GM19023 (cell line): ENCODE measurements at regions not wholly inside any gene's neighbourhood (a gene's known extent, or its start where the extent isn't known, plus 50 kb on each side); places are given as distances from the start of the nearest gene placed in this dataset.
A peak's percentile ranks its signal among the peaks of the same experiment; 100 is the strongest.

Experiments
- ATAC-seq: cut with Tn5 transposase; IDR thresholded peaks from one replicate; pipeline ENCODE4 v1.9.1; 2021; ENCODE audit warnings: mild to moderate bottlenecking, moderate library complexity; ENCODE audit not compliant: unreplicated experiment

DNA sequence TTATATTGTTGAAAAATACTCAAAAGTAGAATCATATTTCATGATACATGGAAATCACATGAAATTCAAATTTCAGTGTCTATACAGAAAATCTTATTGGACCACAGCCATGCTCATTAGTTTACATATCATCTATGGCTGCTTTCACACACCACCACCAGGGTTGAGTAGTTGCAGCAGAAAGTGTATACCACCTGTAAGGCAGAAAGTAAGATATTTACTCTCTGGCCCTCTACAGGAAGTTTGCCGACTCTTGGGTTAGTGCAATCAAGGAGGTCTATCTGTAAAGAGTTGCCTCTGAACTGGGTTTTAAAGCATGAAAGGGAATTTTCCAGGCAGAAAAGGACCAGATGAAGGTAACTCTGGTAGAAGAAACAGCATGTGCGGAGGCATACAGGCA is 432.3 kb downstream of the DHX35 start:
- no peak for ATAC-seq

DNA sequence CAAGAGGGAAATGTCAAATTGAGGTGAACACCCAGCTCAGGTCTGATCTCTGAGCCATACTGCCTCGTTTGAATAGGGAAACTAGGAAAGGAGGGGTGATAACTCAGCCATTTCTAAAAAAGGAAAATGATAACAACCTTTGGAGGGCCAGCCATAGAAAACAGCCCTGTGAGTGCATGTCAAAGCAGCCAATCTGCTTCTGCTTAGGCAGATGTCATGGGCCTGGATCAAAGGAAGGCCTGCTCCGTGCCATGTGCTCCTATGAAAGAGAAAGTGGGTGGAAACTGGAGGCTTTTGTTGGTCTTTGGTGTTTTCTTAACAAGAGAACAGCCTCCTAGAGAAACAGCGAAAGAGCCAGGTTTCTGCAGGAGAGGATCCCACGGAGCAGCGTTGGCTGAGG is 428.0 kb downstream of the DHX35 start:
- no peak for ATAC-seq

DNA sequence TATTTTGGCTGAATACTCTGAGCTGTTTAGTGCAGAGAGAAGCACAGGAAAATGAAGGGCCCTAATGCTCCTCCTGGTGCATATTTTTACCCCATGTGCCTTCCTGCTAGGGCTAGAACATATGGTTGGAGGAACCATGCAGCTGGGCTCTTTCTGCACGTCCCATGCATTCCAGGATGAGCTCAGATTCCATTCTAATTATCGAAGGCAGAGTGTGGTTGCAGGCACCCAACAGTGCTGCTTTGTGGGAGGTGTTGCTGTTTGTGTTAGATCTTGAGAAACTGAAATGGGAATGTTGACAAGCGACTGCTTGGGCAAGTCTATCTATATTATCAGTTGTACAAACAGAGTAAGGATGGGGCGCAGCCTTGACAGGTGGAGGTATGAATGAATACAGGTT is 419.5 kb downstream of the DHX35 start:
- no peak for ATAC-seq

DNA sequence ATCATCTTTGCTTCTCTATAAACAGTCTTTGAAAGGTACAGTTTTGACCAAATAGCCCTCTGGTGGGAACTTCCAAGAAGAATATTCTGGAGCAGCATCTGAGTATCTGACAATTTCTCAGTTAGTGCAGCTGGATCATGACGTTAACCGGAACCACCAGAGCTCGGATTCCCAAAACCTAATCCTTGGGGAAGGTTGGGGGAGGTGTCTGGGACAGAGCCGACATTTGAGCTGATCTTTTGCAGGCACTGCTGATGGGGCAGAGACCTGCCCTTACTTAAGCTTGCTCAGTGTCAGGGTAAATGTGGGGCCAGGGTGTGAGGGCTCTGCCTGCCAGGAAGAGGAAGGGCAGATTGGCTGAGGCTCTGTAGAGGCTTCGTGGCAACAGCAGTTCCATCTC is 416.6 kb downstream of the DHX35 start:
- no peak for ATAC-seq

DNA sequence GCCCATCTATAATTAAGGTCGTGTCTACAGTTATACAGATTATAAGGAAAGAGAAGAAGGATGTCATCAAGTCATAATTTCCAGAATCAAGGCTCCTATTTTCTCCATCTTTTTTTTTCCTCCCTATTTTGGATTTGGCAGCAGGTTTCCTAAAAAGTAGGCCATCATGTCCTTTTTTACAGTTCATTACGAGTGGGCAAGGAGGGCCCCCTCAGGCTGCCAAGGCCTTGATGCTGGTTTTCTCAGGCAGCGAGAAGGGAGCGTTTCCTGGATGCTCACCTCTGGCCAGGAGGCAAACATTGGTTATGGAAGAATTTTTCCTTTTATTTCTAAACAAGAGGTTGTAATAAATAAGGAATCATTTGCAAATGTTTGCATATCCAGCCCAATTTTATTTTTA is 414.6 kb downstream of the DHX35 start:
- ATAC-seq, result no peak

DNA sequence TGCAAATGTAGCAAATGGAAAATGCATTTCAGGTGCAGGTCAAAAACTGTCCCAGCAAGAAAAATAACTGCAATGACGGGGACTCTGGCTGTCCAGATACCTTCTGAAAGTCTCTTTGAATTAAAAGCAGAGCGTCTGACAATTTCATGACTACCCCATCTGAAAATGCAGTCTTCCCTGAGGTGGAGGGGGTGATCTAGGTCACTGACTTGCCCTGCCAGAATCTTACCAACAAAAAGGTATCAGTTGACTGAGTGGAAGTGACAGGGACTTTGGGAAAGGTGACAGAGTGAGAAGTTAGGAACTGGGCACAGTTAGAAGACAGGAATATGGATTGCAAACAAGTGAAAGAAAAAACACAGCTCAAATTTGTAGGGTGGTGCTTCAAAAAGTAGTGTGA is 402.2 kb downstream of the DHX35 start:
- no peak for ATAC-seq

DNA sequence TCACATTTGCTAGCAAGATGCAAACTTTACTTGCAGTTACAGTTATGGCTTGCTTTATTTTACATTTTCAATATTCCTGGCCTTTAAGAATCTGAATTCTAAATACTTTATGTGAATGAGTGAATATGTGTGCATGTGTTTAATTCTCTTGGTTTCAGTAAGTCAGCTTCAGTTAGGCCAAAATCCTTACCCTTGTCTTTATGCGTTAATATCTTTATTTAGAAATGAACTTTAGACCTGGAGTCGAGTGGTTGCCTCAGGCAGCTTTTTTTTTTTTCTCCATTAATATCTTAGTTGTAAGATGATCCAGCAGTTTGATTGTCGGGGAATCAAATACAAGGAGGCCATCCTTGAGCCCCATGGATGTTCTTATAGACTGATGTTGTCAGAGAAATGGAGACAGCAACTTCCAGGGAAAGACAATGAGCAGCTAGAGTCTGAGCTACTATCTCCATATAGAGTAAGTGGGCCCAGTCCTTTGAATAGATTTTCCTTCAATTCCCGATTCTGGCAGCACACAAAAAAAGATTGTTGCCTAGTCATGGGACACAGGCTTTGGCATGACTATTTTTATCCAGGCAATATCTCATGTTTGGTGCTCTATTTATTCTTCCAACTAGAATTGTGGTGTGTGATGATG is 398.0 kb downstream of the DHX35 start:
- no peak for ATAC-seq

DNA sequence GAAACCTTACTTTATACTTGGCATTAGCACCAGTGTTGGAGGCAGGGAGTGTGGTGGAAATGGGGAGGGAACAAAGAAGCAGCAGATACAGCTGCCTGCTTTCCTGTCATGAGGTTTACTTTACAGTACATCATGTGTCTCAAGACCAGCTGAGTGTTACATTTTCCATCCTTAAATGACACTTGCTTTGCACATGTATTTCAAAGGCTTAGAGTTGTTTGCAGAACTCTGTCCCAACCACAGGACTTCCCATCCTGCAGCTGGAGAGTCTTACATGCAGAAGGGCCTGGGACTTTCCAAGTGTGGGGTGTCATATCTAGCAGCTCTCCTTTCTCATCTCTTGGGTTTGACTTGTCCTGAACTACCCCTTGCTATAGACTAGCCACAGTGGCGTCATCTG is 395.9 kb downstream of the DHX35 start:
- ATAC-seq, result peak; percentile 82

DNA sequence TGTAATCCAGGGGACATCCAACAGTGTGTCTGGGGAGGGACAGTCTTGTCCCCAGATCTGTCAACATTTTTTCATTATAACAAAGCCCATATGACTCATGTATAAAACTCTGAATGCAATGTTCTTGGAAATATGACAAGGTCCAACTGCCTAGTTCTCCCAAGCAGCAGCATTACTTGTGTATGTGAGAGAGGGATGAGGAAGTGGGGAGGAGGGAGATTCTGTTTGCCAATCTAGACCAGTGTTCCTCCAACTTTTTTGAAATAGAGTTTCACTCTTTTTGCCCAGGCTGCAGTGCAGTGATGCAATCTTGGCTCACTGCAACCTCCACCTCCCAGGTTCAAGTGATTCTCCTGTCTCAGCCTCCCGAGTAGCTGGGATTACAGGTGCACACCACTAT is 394.8 kb downstream of the DHX35 start:
- ATAC-seq, result no peak

DNA sequence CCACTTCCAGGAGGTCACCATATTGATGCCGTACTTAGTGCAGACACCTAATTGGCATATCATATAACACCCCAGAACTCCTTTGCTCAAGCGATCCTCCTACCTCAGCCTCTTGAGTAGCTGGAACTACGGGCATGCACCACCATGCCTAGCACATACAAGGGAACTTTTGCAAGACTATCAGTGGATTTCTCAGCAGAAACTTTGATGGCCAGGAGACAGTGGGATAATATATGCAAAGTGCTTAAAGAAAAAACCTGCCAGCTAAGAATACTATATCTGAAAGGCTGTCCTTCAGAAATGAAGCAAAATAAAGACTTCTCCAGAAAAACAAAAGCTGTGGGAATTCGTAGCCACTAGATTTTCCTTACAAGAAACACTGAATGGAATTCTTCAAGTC is 387.1 kb downstream of the DHX35 start:
- ATAC-seq, result no peak

DNA sequence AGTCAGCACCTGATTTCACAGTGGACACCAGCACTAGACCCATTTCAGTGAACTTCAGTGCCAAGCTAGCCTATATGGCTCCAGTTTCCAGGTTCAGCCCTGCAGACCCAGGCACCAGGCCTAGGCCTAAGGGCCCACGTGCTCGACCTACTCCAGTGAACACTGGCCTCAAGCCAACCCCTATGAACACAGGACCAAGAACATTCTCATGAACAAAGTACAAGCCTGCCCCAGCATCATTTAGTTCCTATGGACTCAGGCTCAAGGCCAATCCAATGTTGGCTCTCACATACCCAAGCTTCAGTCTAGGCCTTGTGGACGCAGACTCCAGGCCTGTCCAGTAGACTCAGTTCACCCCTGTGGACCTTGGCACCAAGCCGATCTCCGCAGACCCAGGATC is 385.5 kb downstream of the DHX35 start:
- no peak for ATAC-seq

DNA sequence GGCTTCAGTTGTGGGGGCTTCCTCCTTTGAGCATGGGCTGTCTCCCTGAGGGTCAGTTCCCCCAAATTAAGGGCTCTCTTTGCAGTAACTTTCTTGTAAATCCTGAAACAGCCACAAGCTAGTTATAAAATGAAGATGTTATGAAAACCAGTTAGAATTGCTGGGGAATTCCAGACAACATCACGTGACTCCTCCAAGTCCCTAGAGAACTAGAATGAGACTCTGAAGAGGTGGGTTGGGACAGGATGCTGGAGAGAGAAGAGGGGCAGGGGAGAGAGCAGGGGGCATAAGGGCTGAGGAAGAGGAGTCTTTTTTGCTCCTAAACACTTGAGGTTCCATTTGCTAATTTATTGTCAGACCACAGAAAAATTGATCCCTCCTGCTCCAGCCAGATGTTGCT is 380.3 kb downstream of the DHX35 start:
- ATAC-seq, result no peak

DNA sequence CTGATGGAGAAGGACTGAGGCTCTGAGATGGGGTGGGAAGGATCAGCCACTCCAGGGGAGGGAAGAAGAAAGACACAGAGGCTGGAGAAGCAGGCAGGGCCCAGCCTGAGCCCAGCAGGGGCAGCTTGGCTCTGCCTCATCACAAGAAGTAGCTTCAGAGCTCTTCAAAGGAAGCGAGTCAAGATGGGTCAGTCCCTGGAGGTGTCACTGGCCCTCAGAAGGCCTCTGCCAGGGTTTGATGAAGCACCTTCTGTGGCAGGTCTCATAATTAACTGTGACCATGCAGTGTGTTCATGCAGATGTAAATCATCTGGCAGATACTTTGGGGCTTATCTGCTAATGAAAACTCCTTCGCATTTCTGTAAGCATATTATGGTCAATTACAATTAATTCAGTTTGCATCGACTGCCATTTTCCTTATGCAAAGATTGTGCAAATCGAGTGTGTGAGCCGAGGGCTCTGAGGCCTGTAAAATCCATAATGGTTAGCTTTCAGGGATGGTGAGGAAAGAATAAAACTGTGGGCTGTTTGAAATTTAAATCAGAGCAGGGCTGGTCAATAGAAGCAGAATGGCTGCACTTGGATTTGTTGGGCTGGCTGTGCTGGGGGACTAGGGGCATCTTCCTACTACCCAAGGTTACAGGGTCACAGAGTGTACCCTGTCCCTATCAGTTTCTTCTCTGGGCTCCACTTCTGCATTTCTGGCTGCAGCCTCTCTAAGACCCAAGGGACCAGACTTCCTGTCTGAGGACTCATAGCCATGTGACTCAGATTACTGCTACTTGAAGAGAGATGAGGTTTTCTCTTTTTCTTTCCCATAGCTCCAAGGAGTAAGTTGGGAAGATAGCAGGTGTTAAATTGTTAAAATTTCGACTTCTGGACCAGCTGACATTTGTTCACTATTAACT is 376.6 kb downstream of the DHX35 start:
- ATAC-seq, result peak; percentile 89

DNA sequence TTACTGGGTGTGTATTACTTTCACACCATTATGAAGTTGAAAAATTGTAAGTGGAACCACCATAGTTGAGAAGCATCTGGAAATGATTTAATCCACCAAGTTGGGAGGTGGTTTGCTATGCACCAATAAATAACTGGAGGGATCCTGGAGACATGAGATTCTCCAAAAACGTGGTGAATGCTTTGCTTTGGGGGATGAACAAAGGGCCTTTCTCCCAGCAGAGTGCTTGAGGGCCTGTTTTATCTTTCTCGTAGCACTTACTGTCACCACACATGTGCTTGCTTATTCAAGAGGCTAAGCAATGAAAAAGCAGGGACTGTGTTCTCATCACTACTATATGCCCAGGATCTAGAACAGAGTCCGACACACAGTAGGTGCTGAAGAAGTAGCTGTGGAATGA is 371.1 kb downstream of the DHX35 start:
- ATAC-seq, result no peak

DNA sequence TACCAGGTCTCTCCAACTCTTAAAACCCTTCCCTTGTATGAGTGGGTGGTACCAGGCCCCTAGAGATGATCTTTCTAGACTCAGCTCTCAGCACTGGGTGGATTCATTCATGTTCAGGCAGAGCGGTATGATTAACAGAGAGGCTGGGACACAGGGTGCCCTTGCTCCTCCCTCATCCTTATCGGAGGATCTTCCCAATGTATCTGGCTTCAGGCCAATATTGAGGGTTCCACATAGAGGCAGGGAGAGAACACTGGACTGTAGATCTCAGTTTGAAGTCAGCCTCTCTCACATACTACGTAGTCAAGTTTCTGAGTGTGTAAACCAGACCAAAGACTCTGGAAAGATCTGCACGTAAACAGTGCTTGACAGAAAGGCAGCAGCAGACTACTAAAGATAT is 366.2 kb downstream of the DHX35 start:
- ATAC-seq, result no peak

DNA sequence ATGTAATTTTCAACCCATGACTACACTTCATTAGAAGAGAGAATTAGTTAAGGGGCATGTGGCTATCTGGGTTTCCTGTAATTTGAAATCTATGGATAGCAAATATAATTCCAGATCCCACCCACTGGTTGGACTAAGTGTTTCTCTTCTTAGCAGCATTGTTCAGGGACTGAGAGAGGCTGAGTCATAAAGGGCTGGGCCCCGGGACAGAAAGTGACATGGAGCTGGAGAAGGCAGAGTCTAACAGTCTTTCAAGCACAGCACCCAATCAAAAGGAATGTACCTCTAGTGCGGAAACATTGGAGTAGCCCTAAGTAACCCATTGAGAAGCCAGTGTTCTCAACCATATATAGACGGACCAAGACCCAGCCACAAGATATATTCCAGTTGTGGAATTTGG is 363.9 kb downstream of the DHX35 start:
- ATAC-seq, result no peak

DNA sequence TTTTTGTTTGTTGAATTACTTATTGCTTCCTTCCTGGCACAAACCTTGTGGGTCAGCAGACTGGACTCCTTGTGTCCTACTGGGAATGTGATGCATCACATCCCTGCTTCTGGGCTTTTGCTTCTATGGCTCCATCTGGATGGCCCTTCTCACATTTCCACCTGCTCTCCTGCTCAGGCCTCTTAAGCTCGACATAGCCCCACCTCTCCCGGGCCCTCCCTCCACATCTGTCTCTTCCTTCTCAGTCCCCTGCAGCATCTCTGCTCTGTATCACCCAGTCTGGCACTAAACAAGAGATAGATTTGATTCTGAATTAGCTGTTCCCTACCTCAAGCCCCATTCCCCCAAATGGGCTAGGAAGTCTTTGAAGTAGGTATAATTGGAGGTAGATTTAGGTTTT is 356.8 kb downstream of the DHX35 start:
- no peak for ATAC-seq

DNA sequence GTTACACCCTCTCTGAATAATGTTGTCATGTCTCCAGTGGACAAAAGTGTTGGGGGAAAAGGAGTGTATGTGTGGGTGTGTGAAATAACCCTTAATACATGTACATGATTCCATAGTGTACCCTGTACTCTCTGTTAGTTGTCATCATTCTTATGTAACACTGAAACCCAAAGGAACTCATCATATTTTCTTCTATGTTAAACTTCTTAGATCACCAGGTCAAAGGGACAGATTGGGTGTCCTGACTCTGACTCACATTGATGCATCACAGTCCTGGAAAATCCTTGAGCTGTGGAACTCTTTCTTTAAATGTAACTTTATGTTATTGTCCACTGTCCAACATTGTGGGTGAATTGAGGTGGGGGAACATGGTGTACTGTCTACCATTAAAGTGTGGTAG is 350.5 kb downstream of the DHX35 start:
- no peak for ATAC-seq

DNA sequence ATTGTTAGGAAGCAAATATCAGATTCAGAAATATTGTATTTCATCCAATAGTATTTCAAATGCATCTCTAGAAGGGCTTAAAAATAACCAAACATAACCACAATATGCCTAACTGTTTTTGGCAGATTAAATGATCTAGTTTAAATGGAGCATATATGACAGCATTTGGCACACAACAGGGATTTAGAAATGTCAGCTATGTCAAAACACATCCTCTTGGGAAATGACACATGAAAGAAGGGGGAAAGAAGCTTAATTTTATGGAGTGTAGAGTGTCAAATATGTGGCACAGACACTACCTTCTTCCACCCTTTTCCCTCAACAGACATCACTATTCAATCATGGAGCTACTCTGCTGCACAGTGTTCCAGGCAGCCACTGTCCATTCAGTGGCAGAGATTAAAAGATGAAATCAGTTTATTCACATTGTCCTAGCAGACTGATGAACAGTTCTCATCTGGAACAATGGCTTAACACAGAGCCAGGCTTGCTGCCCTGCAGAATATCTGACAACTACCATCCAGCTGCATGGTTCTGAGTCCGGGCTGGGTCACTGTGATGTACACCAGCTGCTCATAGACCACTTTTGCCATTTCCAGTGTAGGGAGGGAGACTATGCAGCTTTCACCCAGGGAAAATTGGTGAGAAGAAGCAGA is 349.8 kb downstream of the DHX35 start:
- no peak for ATAC-seq

DNA sequence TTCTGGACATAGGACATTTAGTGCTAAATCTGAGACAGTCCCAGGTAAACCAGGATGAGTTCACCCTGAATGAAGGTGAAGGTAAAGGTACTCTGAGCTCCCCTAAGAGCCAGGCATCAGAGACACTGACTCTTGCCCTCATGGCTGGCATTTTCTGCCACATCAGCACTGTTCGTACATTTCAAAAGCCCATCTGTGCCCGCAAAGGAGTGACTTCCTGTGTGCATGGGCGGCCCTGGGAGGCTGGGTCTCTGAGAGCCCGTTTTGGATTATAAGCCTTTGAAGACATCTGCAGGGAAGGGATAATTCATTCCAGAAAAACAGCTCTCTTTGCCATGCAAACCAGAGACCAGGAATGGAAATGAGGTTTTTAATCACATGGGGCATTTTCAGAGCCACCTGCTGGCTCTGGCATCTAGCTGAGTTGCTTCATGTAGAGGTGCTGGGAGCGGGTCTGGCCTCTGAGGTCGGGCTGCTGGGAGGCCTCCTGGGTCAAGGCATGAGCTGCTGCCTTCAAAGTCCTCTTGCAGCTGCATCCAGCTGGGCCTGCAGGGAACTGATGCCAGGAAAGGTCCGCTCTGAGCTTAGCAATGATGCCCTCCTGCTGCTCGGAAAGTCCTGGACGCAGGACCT is 348.3 kb downstream of the DHX35 start:
- no peak for ATAC-seq

DNA sequence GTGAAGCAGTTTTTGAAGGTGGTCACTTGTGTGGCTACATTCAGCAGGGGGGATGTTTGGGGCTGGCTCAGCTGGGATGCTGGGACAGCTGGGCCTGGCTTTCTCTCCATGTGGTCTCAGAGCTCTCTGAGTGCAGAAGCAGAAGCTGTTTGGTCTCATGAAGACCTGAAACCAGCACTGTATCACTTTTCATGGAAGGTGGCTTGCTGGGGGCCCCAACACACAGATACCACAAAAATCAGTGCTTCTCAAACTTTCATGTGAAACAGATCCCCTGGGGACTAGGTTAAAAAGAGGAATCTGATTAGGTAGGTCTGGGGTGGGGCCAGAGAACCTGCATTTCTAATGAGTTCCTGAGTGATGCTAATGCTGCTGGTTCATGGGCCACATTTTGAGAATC is 347.3 kb downstream of the DHX35 start:
- ATAC-seq, result no peak

DNA sequence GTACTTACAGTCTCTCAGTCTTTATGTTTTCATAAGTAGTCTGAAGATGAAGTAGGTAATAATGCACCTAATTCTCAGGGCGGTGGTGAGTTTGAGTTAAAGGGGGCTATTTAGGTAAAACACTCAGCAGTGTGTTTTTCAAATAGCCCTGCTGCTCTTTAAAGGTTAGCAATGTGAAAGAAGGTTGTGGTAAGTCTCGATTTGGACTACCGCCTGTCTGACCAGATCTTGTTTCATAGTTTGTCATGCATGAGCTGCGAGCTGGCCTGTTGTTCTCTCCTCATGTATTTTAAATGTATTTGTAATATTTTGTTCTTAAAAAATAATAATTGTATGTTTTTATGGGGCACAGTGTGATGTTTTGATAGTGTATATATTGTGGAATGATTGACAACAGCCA is 340.2 kb downstream of the DHX35 start:
- ATAC-seq, result no peak
